HepG2 (cell line): ENCODE measurements at regions not wholly inside any gene's neighbourhood (a gene's known extent, or its start where the extent isn't known, plus 50 kb on each side); places are given as distances from the start of the nearest gene placed in this dataset.

Experiments used
- GABPA ChIP-seq, 2 experiments: IDR thresholded peaks; 2 replicates each; pipeline ENCODE4 v1.6.1; 2011 to 2016; ENCODE audit warnings: low read depth in 2 of 2, low read length in 1 of 2, missing biosample characterization in 1 of 2, missing genetic modification characterization in 1 of 2
- JUN ChIP-seq: sonication (generic); formaldehyde crosslinking; IDR thresholded peaks from 2 replicates; pipeline ENCODE4 v1.4.0; 2020; ENCODE audit warnings: mild to moderate bottlenecking, missing genetic modification reagents
- MEIS2 ChIP-seq: sonication (generic); formaldehyde crosslinking; IDR thresholded peaks from 2 replicates; pipeline ENCODE4 v1.9.0; 2021; ENCODE audit warnings: mild to moderate bottlenecking, missing genetic modification reagents
- PHF5A ChIP-seq: IDR thresholded peaks from one replicate; pipeline ENCODE4 v1.6.1; 2018; ENCODE audit warnings: low read depth, missing genetic modification reagents; ENCODE audit not compliant: unreplicated experiment
- RAD51 ChIP-seq: fragments of 450-650 bp; IDR thresholded peaks from 2 replicates; pipeline ENCODE4 v1.6.1; 2016; ENCODE audit warnings: borderline replicate concordance
- TP53 ChIP-seq: sonication (generic); formaldehyde crosslinking; conservative IDR thresholded peaks from 2 replicates; pipeline ENCODE4 v1.4.0; 2020; ENCODE audit warnings: missing genetic modification reagents
- ZBTB3 ChIP-seq: sonication (generic); formaldehyde crosslinking; IDR thresholded peaks from 2 replicates; pipeline ENCODE4 v1.4.0; 2020; ENCODE audit warnings: low read depth, mild to moderate bottlenecking, moderate library complexity, missing genetic modification reagents, borderline replicate concordance
- ZNF207 ChIP-seq: fragments of 450-650 bp; IDR thresholded peaks from 2 replicates; pipeline ENCODE4 v1.6.1; 2016; ENCODE audit warnings: antibody characterized with exemption, borderline replicate concordance
- TF ChIP-seq, protein P1 (sequence below): sonication (generic); formaldehyde crosslinking; IDR thresholded peaks from 2 replicates; pipeline ENCODE4 v1.8.1; 2023; ENCODE audit warnings: mild to moderate bottlenecking, inconsistent platforms, moderate library complexity, missing genetic modification reagents, borderline replicate concordance
- TF ChIP-seq, protein P2 (sequence below): IDR thresholded peaks from 2 replicates; pipeline ENCODE4 v1.4.0; 2020; ENCODE audit warnings: mild to moderate bottlenecking, missing genetic modification reagents
- TF ChIP-seq, protein P3 (sequence below), 2 experiments: sonication (generic) in 1 of 2; formaldehyde crosslinking in 1 of 2; IDR thresholded peaks; 2 replicates each; pipeline versions ENCODE4 v1.5.1 to v1.6.1; 2011 to 2020; ENCODE audit warnings: borderline replicate concordance in 1 of 2, low read depth in 1 of 2, low read length in 1 of 2, mild to moderate bottlenecking in 1 of 2, missing genetic modification reagents in 1 of 2, moderate library complexity in 1 of 2

DNA sequence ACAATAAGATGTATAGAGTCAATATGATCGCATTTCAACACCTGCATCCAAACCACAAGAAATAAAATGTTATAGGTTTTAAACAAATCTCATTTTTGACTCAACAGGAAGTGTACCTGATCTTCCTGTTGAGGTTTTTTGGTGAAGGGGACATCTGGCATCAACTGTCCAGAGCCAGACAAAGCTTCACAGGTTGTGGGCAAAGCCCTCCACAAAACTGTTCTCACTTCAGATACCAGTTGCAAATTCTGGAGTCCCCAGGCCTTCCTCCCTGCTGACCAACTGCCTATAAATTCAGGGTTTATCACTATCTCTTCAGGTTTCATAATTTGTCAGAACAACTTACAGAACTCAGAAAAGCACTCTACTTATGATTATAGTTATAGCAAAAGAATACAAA, 326.1 kb upstream of the CAMK1G start (continued):
- TF ChIP-seq, protein P1, sequence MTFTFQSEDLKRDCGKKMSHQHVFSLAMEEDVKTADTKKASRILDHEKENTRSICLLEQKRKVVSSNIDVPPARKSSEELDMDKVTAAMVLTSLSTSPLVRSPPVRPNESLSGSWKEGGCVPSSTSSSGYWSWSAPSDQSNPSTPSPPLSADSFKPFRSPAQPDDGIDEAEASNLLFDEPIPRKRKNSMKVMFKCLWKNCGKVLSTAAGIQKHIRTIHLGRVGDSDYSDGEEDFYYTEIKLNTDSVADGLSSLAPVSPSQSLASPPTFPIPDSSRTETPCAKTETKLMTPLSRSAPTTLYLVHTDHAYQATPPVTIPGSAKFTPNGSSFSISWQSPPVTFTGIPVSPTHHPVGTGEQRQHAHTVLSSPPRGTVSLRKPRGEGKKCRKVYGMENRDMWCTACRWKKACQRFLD (CRISPR knock-in tag), result no peak
- TF ChIP-seq, protein P2, sequence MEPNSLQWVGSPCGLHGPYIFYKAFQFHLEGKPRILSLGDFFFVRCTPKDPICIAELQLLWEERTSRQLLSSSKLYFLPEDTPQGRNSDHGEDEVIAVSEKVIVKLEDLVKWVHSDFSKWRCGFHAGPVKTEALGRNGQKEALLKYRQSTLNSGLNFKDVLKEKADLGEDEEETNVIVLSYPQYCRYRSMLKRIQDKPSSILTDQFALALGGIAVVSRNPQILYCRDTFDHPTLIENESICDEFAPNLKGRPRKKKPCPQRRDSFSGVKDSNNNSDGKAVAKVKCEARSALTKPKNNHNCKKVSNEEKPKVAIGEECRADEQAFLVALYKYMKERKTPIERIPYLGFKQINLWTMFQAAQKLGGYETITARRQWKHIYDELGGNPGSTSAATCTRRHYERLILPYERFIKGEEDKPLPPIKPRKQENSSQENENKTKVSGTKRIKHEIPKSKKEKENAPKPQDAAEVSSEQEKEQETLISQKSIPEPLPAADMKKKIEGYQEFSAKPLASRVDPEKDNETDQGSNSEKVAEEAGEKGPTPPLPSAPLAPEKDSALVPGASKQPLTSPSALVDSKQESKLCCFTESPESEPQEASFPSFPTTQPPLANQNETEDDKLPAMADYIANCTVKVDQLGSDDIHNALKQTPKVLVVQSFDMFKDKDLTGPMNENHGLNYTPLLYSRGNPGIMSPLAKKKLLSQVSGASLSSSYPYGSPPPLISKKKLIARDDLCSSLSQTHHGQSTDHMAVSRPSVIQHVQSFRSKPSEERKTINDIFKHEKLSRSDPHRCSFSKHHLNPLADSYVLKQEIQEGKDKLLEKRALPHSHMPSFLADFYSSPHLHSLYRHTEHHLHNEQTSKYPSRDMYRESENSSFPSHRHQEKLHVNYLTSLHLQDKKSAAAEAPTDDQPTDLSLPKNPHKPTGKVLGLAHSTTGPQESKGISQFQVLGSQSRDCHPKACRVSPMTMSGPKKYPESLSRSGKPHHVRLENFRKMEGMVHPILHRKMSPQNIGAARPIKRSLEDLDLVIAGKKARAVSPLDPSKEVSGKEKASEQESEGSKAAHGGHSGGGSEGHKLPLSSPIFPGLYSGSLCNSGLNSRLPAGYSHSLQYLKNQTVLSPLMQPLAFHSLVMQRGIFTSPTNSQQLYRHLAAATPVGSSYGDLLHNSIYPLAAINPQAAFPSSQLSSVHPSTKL (CRISPR knock-in tag), result no peak
- TF ChIP-seq ZBTB3 (CRISPR knock-in tag), result no peak
- TF ChIP-seq TP53 (CRISPR knock-in tag), result no peak
- TF ChIP-seq ZNF207, result no peak
- TF ChIP-seq MEIS2, result no peak
- no peak for TF ChIP-seq RAD51
- no peak for TF ChIP-seq GABPA (IDR thresholded peaks at IDR 0.05; ENCODE audit: low read depth, low read length)
- no peak for TF ChIP-seq GABPA (CRISPR knock-in tag; IDR thresholded peaks at IDR 0.05; ENCODE audit: low read depth)
- no peak for TF ChIP-seq PHF5A (CRISPR knock-in tag)
- TF ChIP-seq, protein P3, sequence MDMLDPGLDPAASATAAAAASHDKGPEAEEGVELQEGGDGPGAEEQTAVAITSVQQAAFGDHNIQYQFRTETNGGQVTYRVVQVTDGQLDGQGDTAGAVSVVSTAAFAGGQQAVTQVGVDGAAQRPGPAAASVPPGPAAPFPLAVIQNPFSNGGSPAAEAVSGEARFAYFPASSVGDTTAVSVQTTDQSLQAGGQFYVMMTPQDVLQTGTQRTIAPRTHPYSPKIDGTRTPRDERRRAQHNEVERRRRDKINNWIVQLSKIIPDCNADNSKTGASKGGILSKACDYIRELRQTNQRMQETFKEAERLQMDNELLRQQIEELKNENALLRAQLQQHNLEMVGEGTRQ (IDR thresholded peaks at IDR 0.05; ENCODE audit: low read depth, low read length), result no peak
- TF ChIP-seq, protein P3 (CRISPR knock-in tag; IDR thresholded peaks at IDR 0.05; ENCODE audit: borderline replicate concordance), result no peak
- no peak for TF ChIP-seq JUN
